Subcutaneous abdominal adipose tissue (tissue), 5 donors: ENCODE measurements at regions not wholly inside any gene's neighbourhood (a gene's known extent, or its start where the extent isn't known, plus 50 kb on each side); places are given as distances from the start of the nearest gene placed in this dataset.

ENCODE experiments used
- H3K27ac ChIP-seq: one replicate; pipeline ENCODE4 v1.7.0; 2013; ENCODE audit warnings: low read depth, mild to moderate bottlenecking, inconsistent platforms, low read length, moderate library complexity
- H3K27me3 ChIP-seq, 5 donors: one replicate each; pipeline ENCODE4 v1.7.0; 2013; ENCODE audit warnings: low read length in 5 of 5, inconsistent platforms in 1 of 5; ENCODE audit not compliant: control insufficient read depth in 5 of 5, insufficient read depth in 4 of 5
- H3K36me3 ChIP-seq, 5 donors: one replicate each; pipeline ENCODE4 v1.7.0; 2013; ENCODE audit warnings: low read length in 5 of 5; ENCODE audit not compliant: control insufficient read depth in 5 of 5, insufficient read depth in 5 of 5
- H3K4me1 ChIP-seq, 5 donors: one replicate each; pipeline ENCODE4 v1.7.0; 2013; ENCODE audit warnings: low read length in 5 of 5, mild to moderate bottlenecking in 3 of 5, moderate library complexity in 1 of 5; ENCODE audit not compliant: control insufficient read depth in 5 of 5, insufficient read depth in 5 of 5
- H3K4me3 ChIP-seq, 5 donors: one replicate each; pipeline ENCODE4 v1.7.0; 2013; ENCODE audit warnings: low read length in 5 of 5, low read depth in 1 of 5
- H3K9ac ChIP-seq, 5 donors: one replicate each; pipeline ENCODE4 v1.7.0; 2013; ENCODE audit warnings: low read length in 5 of 5, mild to moderate bottlenecking in 4 of 5, moderate library complexity in 3 of 5
- H3K9me3 ChIP-seq, 5 donors: one replicate each; pipeline ENCODE4 v1.7.0; 2013; ENCODE audit warnings: low read length in 5 of 5; ENCODE audit not compliant: control insufficient read depth in 5 of 5
- donor health status: healthy.
- donor health status: healthy.
- donor health status: healthy.
- donor health status: healthy.
- donor health status: healthy.

DNA sequence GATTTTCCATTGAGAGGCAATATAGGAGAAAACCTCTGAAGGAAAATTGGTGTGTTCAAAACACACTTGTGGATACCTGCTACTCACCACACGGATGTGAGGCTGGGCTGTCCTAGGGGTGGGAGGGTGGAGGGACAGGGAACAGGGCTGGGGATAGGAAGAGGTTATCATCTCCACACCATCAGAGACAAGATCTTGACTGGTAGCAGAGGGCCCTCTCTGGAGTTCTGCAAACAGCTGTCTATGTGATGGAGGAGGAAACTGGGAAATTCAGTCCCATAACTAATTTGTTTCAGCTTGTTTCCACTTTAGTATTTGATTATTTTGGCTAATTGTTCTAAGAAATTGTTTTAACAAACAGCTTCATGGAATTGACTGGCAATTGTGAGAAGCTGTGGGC, 91.6 kb upstream of the FSTL4 start:
- H3K4me1 ChIP-seq = no peaks in the 10 kb centered on the region
- no peak overlapping the region for H3K9ac ChIP-seq
- no peak overlapping the region for H3K4me3 ChIP-seq
- H3K9me3 ChIP-seq = no peaks in the 10 kb centered on the region
- no peak overlapping the region for H3K27ac ChIP-seq
- H3K27me3 ChIP-seq = peaks cover 0 to 3% (median 0%) of the 10 kb centered on the region in 5 donors
- no peaks in the 10 kb centered on the region for H3K36me3 ChIP-seq

- no peaks in the 10 kb centered on the region for H3K4me1 ChIP-seq
- H3K4me3 ChIP-seq = no peak overlapping the region
- H3K9ac ChIP-seq = no peak overlapping the region
- no peaks in the 10 kb centered on the region for H3K9me3 ChIP-seq
- H3K36me3 ChIP-seq = no peaks in the 10 kb centered on the region
- H3K27me3 ChIP-seq = no peaks in the 10 kb centered on the region
- no peak overlapping the region for H3K27ac ChIP-seq
These were observed 90.7 kb upstream of the FSTL4 start for GRCh38 chr5:133702791-133703770.

- no peak overlapping the region for H3K4me3 ChIP-seq
- no peaks in the 10 kb centered on the region for H3K36me3 ChIP-seq
- no peak overlapping the region for H3K27ac ChIP-seq
- no peak overlapping the region for H3K9ac ChIP-seq
- H3K4me1 ChIP-seq = no peaks in the 10 kb centered on the region
- H3K9me3 ChIP-seq = no peaks in the 10 kb centered on the region
- H3K27me3 ChIP-seq = peaks cover 0 to 2% (median 0%) of the 10 kb centered on the region in 5 donors
These were observed 89.5 kb upstream of the FSTL4 start for GRCh38 chr5:133701871-133702270.

GRCh38 chr5:133700251-133700650, 87.9 kb upstream of the FSTL4 start:
- no peaks in the 10 kb centered on the region for H3K36me3 ChIP-seq
- H3K27ac ChIP-seq = no peak overlapping the region
- H3K9ac ChIP-seq = no peak overlapping the region
- H3K4me1 ChIP-seq = no peaks in the 10 kb centered on the region
- H3K27me3 ChIP-seq = peaks cover 0 to 4% (median 2%) of the 10 kb centered on the region in 5 donors
- H3K4me3 ChIP-seq = no peak overlapping the region
- H3K9me3 ChIP-seq = no peaks in the 10 kb centered on the region

- H3K9ac ChIP-seq = no peak overlapping the region
- no peaks in the 10 kb centered on the region for H3K36me3 ChIP-seq
- H3K4me3 ChIP-seq = no peak overlapping the region
- H3K27ac ChIP-seq = no peak overlapping the region
- H3K9me3 ChIP-seq = no peaks in the 10 kb centered on the region
- peaks cover 0 to 6% (median 2%) of the 10 kb centered on the region in 5 donors for H3K27me3 ChIP-seq
- no peaks in the 10 kb centered on the region for H3K4me1 ChIP-seq
These were observed 86.5 kb upstream of the FSTL4 start for GRCh38 chr5:133698646-133699526.

- Histone ChIP-seq H3K27ac (no peak overlapping the region), H3K27me3 (peaks cover 0 to 6% (median 2%) of the 10 kb centered on the region in 5 donors), H3K36me3 (no peaks in the 10 kb centered on the region), H3K9me3 (no peaks in the 10 kb centered on the region), H3K9ac (no peak overlapping the region), H3K4me3 (no peak overlapping the region), H3K4me1 (no peaks in the 10 kb centered on the region)
These were observed 85.9 kb upstream of the FSTL4 start for GRCh38 chr5:133698259-133698554.

DNA sequence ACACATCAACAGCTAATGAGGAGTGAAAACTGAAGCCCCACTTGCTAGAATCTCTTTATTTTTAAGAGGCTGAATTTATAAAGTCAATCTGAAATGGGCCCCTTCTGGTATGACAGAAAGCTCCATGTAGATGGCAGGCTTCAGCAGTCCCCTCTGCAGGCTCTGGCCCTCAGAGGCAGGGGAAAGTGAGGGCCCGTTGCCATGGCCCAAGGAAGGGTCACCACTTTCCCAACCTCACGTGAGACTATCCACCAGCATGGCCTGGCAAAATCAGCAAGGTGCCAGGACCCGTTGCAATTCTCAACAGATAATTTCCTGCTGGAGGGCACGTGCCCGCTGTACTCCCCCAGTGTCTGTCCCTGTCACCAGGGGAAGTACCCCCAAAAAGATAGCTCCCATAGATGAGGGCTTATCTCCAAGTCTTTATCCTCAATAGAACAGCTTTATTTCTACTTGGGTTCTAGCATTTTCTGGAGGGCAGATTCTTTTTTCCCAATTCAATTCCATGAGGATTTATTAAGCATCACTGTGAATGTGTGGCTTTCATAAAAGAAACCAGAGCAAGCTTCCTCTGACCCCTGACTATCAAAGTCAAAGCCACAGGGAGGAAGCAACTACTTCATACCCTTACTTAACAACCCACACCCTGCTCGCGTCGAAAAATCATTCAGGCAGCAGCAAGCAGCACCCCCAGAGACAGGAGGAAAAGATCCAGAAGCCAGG, 85.4 kb upstream of the FSTL4 start:
- Histone ChIP-seq H3K36me3 (no peaks in the 10 kb centered on the region), H3K27ac (no peak overlapping the region), H3K4me3 (no peak overlapping the region), H3K27me3 (peaks cover 0 to 6% (median 2%) of the 10 kb centered on the region in 5 donors), H3K4me1 (no peaks in the 10 kb centered on the region), H3K9ac (no peak overlapping the region), H3K9me3 (no peaks in the 10 kb centered on the region)

DNA sequence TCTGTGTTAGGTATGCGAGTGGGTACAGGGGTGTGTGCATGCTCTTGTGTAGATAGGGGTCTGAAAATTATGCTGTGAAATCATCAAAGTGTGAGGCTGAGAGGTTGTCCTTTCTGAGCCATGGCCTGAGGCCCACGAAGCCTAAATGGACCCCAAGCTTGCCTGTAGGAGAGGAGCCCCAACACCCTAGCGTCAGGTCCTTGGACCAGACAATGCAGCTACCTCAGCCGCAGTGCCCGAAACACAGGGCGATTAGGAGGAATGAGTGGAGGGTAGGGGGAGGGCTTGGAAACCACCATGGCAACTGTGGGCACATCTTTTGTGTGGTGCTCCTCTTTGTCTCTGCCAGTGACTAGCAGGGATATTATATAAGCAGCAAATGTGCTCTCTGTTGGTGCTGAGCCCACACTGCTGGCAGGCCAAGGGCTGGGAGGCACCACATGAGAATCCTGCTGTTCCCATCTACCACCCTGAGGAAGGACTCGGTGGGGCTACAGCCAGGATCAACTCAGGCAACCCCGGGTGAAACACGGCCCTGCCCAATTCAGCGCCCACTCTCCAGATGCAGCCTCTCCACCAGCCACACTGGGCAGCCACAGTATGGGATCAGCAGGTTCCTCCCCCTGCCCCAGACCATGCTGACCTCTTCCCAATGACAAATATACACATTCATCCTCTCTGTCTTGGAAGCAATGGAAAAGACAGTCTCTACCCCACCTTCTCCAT, 84.6 kb upstream of the FSTL4 start:
- Histone ChIP-seq H3K9ac (no peak overlapping the region), H3K27me3 (peaks cover 0 to 8% (median 4%) of the 10 kb centered on the region in 5 donors), H3K4me3 (no peak overlapping the region), H3K4me1 (no peaks in the 10 kb centered on the region), H3K27ac (no peak overlapping the region), H3K36me3 (no peaks in the 10 kb centered on the region), H3K9me3 (no peaks in the 10 kb centered on the region)

DNA sequence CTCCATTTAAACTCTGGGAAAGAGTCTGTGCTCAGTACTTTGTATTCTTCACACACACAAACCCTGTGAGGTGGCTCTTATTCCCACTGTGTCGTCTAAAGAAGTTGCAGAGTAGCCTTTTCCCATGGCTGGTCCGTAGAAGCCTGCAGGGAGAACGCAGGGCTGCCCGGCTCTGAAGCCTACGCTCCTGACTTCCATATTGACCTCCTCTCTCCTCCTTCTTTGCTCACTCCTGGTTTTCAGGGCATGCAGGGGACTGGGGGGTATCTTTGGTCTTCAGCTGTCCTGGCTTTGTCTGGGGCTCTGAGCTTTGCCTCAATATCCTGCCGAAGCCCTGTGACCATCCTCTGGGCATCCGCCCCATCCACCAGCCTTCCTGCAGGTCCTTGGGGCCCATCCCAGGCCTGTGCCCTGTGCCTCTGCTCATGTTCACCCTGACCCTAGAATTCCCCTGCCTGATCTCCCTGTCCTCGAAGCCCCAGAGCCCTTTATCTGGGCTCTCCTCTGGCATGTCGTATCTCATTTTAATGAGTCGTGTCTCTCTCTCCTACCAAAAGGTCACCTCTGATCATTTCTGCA, 83.8 kb upstream of the FSTL4 start:
- Histone ChIP-seq H3K9me3 (no peaks in the 10 kb centered on the region), H3K36me3 (no peaks in the 10 kb centered on the region), H3K27me3 (peaks cover 0 to 10% (median 5%) of the 10 kb centered on the region in 5 donors), H3K4me1 (no peaks in the 10 kb centered on the region), H3K9ac (no peak overlapping the region), H3K4me3 (no peak overlapping the region), H3K27ac (no peak overlapping the region)
